Body of pancreas (tissue), 4 donors: ENCODE measurements at regions not wholly inside any gene's neighbourhood (a gene's known extent, or its start where the extent isn't known, plus 50 kb on each side); places are given as distances from the start of the nearest gene placed in this dataset.

Experiments used
- ATAC-seq: fragments of 150-250 bp; one replicate; pipeline ENCODE4 v1.9.1; 2016
- DNase-seq, 4 donors: peaks; one replicate each; pipeline ENCODE4 v3.0.0-alpha.2; 2019
- H3K27ac ChIP-seq, 4 donors: fragments of 200-600 bp; sonication (generic); 1 replicate in 3 of 4; 2 replicates in 1 of 4; pipeline versions ENCODE4 v1.5.1 to v1.6.1; 2016 to 2019; ENCODE audit warnings: mild to moderate bottlenecking in 1 of 4, mixed read lengths in 1 of 4, moderate library complexity in 1 of 4
- H3K27me3 ChIP-seq, 2 donors: fragments of 200-600 bp; sonication (generic); one replicate each; pipeline ENCODE4 v1.6.0; 2016; ENCODE audit warnings: mild to moderate bottlenecking in 1 of 2
- H3K36me3 ChIP-seq, 2 donors: fragments of 200-600 bp; sonication (generic); replicated peaks in 1 of 2; 2 replicates each; pipeline ENCODE4 v1.5.1; 2016; ENCODE audit warnings: low read depth in 2 of 2; ENCODE audit not compliant: insufficient read depth in 1 of 2
- H3K4me1 ChIP-seq: fragments of 200-600 bp; sonication (generic); one replicate; pipeline ENCODE4 v1.6.0; 2016
- H3K4me3 ChIP-seq, 2 donors: fragments of 200-600 bp; sonication (generic); 1 replicate in 1 of 2; 2 replicates in 1 of 2; pipeline ENCODE4 v1.5.1; 2016 to 2019
- H3K9me3 ChIP-seq, 3 donors: fragments of 200-600 bp; sonication (generic); 1 replicate in 2 of 3; 2 replicates in 1 of 3; pipeline ENCODE4 v1.5.1; 2016
- POLR2A ChIP-seq, 3 donors: fragments of 450-650 bp; IDR thresholded peaks; one replicate each; pipeline ENCODE4 v1.6.1; 2016; ENCODE audit warnings: antibody characterized with exemption in 3 of 3, mild to moderate bottlenecking in 2 of 3
- WGBS, 2 donors: methylation state at CpG; one replicate each; pipeline ENCODE4 v1.1.5; 2017; 5-methylcytosine and 5-hydroxymethylcytosine counted together
- intact Hi-C: fragments of 100-400 bp; cut with DNase I; formaldehyde crosslinking; loops from one replicate; pipeline ENCODE4 v1.15.1; 2023
- TF ChIP-seq, protein P1 (sequence below), 7 experiments: fragments of 450-650 bp in 4 of 7; fragments of 200-600 bp in 3 of 7; sonication (generic) in 3 of 7; IDR thresholded peaks; one replicate each; pipeline ENCODE4 v1.5.1; 2016 to 2019; ENCODE audit warnings: antibody characterized with exemption in 7 of 7

GRCh38 chr17:13941781-13942180 lies 127.5 kb upstream of the COX10 start:
- no peak overlapping the region for H3K4me3 ChIP-seq
- ATAC-seq (no peak), DNase-seq (no peak)
- no peaks in the 10 kb centered on the region for H3K36me3 ChIP-seq
- intact Hi-C loops: no loop called here
- TF ChIP-seq, protein P1, sequence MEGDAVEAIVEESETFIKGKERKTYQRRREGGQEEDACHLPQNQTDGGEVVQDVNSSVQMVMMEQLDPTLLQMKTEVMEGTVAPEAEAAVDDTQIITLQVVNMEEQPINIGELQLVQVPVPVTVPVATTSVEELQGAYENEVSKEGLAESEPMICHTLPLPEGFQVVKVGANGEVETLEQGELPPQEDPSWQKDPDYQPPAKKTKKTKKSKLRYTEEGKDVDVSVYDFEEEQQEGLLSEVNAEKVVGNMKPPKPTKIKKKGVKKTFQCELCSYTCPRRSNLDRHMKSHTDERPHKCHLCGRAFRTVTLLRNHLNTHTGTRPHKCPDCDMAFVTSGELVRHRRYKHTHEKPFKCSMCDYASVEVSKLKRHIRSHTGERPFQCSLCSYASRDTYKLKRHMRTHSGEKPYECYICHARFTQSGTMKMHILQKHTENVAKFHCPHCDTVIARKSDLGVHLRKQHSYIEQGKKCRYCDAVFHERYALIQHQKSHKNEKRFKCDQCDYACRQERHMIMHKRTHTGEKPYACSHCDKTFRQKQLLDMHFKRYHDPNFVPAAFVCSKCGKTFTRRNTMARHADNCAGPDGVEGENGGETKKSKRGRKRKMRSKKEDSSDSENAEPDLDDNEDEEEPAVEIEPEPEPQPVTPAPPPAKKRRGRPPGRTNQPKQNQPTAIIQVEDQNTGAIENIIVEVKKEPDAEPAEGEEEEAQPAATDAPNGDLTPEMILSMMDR (IDR thresholded peaks at IDR 0.05): no peak
- TF ChIP-seq POLR2A (IDR thresholded peaks at IDR 0.05): no peak
- no peaks in the 10 kb centered on the region for H3K27me3 ChIP-seq
- no peaks in the 10 kb centered on the region for H3K9me3 ChIP-seq
- WGBS, 2 donors: 94 to 97% methylated on average over 3 of the region's 3 CpGs
- no peak overlapping the region for H3K27ac ChIP-seq
- no peaks in the 10 kb centered on the region for H3K4me1 ChIP-seq

- H3K4me3 ChIP-seq: no peak overlapping the region
- no peaks in the 10 kb centered on the region for H3K27me3 ChIP-seq
- WGBS, 2 donors: 44 to 60% methylated on average over 2 of the region's 2 CpGs
- TF ChIP-seq, protein P1 (IDR thresholded peaks at IDR 0.05): no peak
- no peak for TF ChIP-seq POLR2A (IDR thresholded peaks at IDR 0.05)
- H3K9me3 ChIP-seq: no peaks in the 10 kb centered on the region
- ATAC-seq: no peak
- H3K27ac ChIP-seq: no peak overlapping the region
- no peaks in the 10 kb centered on the region for H3K4me1 ChIP-seq
- no peaks in the 10 kb centered on the region for H3K36me3 ChIP-seq
- DNase-seq: no peak
- intact Hi-C loops: no loop called here
Observed at GRCh38 chr17:13943909-13944308, 125.4 kb upstream of the COX10 start.

DNA sequence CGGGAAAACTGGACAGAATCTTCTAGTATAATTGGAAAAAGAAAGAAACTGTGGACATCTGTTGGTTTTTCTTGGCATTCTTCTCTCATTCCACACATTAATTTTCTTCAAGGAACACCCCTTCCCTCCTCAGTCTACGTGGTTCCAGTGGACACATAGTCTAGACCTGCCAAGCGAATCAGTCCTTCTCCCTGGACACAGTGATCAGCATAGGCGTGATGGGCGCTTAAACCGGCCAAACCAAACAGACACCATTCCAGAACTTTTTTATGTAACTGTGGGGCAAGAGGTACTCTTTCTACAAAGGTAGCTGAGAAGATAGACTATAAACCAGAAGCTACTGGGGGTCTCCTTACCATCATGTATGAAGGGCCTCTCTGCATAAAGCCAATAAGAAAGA lies 121.8 kb upstream of the COX10 start:
- TF ChIP-seq, protein P1 (IDR thresholded peaks at IDR 0.05): no peak
- no peak for TF ChIP-seq POLR2A (IDR thresholded peaks at IDR 0.05)
- ATAC-seq (no peak), DNase-seq (no peak)
- H3K4me3 ChIP-seq: no peak overlapping the region
- H3K27ac ChIP-seq: no peak overlapping the region
- H3K9me3 ChIP-seq: no peaks in the 10 kb centered on the region
- no peaks in the 10 kb centered on the region for H3K36me3 ChIP-seq
- no peaks in the 10 kb centered on the region for H3K4me1 ChIP-seq
- WGBS, 2 donors: 91 to 97% methylated on average over 6 of the region's 6 CpGs
- no peaks in the 10 kb centered on the region for H3K27me3 ChIP-seq
- intact Hi-C loops: no loop called here

- Histone ChIP-seq H3K4me1 (no peaks in the 10 kb centered on the region), H3K27ac (no peak overlapping the region), H3K4me3 (no peak overlapping the region), H3K27me3 (no peaks in the 10 kb centered on the region), H3K9me3 (no peaks in the 10 kb centered on the region), H3K36me3 (no peaks in the 10 kb centered on the region)
- no peak for ATAC-seq
- DNase-seq: no peak
- WGBS, 2 donors: 52 to 61% methylated on average over 4 of the region's 4 CpGs
- intact Hi-C loops: no loop called here
- no peak for TF ChIP-seq POLR2A (IDR thresholded peaks at IDR 0.05)
- TF ChIP-seq, protein P1 (IDR thresholded peaks at IDR 0.05): no peak
Observed at GRCh38 chr17:13952009-13952750, 117.1 kb upstream of the COX10 start.

DNA sequence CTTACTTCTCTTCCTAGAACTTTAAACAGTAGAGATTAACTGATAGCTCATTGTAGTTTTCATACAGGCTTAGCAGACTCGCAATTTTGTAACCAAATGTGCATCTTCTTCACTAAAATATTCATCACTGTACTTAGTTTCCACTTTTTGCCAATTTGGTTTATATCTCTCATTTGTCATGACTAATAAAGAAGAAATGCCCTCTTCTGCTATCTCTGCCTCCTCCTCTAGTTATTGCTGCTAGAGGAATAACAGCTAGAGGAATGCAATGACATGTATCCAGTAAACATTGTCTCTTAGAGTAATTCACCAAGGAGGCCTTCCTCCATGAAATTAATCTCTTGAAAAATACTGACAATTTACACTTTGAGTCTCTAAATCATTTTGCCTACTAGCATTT lies 115.5 kb upstream of the COX10 start:
- WGBS, 2 donors: 0 to 2% methylated on average over 1 of the region's 1 CpG
- no peaks in the 10 kb centered on the region for H3K4me1 ChIP-seq
- intact Hi-C loops: no loop called here
- ATAC-seq: no peak
- no peak overlapping the region for H3K27ac ChIP-seq
- TF ChIP-seq, protein P1 (IDR thresholded peaks at IDR 0.05): no peak
- no peak for TF ChIP-seq POLR2A (IDR thresholded peaks at IDR 0.05)
- DNase-seq: no peak
- H3K27me3 ChIP-seq: no peaks in the 10 kb centered on the region
- no peak overlapping the region for H3K4me3 ChIP-seq
- no peaks in the 10 kb centered on the region for H3K9me3 ChIP-seq
- no peaks in the 10 kb centered on the region for H3K36me3 ChIP-seq
